ENCODE measurements at regions not wholly inside any gene's neighbourhood (a gene's known extent, or its start where the extent isn't known, plus 50 kb on each side); places are given as distances from the start of the nearest gene placed in this dataset.

DNA sequence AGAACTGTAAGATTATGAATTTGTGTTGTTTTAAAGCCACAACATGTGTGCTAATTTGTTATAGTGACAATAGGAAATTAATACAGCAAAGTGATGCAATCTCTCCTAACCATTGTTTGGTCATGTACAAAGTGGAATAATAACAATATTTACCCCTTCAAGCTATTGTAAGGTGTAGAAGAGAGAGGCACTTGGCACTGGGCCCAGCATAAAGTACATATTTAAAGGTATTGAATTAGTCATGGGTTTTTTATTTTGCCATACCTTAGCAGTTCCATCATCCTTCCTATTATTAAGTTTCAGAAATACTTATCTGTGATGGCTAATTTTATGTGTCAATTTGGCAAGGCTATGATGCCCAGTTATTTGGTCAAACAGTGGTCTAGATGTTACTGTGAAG, 322.4 kb upstream of the TSHZ2 start:
- no peak for TF ChIP-seq POLR2AphosphoS5 (IDR thresholded peaks at IDR 0.05)
- TF ChIP-seq POLR2A (IDR thresholded peaks at IDR 0.05) = no peak
- TF ChIP-seq, protein P1, sequence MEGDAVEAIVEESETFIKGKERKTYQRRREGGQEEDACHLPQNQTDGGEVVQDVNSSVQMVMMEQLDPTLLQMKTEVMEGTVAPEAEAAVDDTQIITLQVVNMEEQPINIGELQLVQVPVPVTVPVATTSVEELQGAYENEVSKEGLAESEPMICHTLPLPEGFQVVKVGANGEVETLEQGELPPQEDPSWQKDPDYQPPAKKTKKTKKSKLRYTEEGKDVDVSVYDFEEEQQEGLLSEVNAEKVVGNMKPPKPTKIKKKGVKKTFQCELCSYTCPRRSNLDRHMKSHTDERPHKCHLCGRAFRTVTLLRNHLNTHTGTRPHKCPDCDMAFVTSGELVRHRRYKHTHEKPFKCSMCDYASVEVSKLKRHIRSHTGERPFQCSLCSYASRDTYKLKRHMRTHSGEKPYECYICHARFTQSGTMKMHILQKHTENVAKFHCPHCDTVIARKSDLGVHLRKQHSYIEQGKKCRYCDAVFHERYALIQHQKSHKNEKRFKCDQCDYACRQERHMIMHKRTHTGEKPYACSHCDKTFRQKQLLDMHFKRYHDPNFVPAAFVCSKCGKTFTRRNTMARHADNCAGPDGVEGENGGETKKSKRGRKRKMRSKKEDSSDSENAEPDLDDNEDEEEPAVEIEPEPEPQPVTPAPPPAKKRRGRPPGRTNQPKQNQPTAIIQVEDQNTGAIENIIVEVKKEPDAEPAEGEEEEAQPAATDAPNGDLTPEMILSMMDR (IDR thresholded peaks at IDR 0.05) = no peak
- TF ChIP-seq EP300 (IDR thresholded peaks at IDR 0.05; ENCODE audit: low read depth) = no peak
